ENCODE measurements at regions not wholly inside any gene's neighbourhood (a gene's known extent, or its start where the extent isn't known, plus 50 kb on each side); places are given as distances from the start of the nearest gene placed in this dataset.

- no peak for TF ChIP-seq JUN (IDR thresholded peaks at IDR 0.05; ENCODE audit: low read depth, low read length)
- no peak for TF ChIP-seq EP300 (IDR thresholded peaks at IDR 0.05; ENCODE audit: borderline replicate concordance in 1 of 2, low read depth in 2 of 2, low read length in 2 of 2)
- TF ChIP-seq, protein P1, sequence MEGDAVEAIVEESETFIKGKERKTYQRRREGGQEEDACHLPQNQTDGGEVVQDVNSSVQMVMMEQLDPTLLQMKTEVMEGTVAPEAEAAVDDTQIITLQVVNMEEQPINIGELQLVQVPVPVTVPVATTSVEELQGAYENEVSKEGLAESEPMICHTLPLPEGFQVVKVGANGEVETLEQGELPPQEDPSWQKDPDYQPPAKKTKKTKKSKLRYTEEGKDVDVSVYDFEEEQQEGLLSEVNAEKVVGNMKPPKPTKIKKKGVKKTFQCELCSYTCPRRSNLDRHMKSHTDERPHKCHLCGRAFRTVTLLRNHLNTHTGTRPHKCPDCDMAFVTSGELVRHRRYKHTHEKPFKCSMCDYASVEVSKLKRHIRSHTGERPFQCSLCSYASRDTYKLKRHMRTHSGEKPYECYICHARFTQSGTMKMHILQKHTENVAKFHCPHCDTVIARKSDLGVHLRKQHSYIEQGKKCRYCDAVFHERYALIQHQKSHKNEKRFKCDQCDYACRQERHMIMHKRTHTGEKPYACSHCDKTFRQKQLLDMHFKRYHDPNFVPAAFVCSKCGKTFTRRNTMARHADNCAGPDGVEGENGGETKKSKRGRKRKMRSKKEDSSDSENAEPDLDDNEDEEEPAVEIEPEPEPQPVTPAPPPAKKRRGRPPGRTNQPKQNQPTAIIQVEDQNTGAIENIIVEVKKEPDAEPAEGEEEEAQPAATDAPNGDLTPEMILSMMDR (IDR thresholded peaks at IDR 0.05; ENCODE audit: control extremely low read depth in 1 of 3, insufficient read depth in 1 of 3, low read depth in 1 of 3, low read length in 3 of 3): no peak
- no peak for TF ChIP-seq POLR2A (IDR thresholded peaks at IDR 0.05; ENCODE audit: control extremely low read depth in 1 of 2, low read depth in 2 of 2, low read length in 2 of 2)
- no peak for TF ChIP-seq EZH2 (IDR thresholded peaks at IDR 0.05; ENCODE audit: low read depth, low read length, severe bottlenecking)
- TF ChIP-seq, protein P2, sequence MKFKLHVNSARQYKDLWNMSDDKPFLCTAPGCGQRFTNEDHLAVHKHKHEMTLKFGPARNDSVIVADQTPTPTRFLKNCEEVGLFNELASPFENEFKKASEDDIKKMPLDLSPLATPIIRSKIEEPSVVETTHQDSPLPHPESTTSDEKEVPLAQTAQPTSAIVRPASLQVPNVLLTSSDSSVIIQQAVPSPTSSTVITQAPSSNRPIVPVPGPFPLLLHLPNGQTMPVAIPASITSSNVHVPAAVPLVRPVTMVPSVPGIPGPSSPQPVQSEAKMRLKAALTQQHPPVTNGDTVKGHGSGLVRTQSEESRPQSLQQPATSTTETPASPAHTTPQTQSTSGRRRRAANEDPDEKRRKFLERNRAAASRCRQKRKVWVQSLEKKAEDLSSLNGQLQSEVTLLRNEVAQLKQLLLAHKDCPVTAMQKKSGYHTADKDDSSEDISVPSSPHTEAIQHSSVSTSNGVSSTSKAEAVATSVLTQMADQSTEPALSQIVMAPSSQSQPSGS (IDR thresholded peaks at IDR 0.05; ENCODE audit: low read length): no peak
- no peak for TF ChIP-seq POLR2AphosphoS5 (IDR thresholded peaks at IDR 0.05; ENCODE audit: low read depth, low read length)
Measured at GRCh38 chr9:20030221-20030620, 241.4 kb upstream of the SLC24A2 start.

Measured in H1 (cell line).